ENCODE measurements at regions not wholly inside any gene's neighbourhood (a gene's known extent, or its start where the extent isn't known, plus 50 kb on each side); places are given as distances from the start of the nearest gene placed in this dataset.
"Not testable (repeated sequence)": the region's sequence is repeated elsewhere in the genome, so short reads cannot be mapped to it uniquely, and the experiment has no call there.

DNA sequence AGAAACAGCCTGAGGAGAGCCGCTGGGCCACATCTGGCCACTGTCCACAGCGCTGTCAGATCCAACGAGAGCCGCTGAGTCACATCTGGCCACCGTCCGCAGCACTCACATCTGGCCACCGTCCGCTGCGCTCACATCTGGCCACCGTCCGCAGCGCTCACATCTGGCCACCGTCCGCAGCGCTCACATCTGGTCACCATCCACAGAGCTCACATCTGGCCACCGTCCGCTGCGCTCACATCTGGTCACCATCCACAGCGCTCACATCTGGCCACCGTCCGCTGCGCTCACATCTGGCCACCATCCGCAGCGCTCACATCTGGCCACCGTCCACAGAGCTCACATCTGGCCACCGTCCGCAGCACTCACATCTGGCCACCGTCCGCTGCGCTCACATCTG is 549.3 kb upstream of the B3GAT1 start:
- TF ChIP-seq, protein P1, sequence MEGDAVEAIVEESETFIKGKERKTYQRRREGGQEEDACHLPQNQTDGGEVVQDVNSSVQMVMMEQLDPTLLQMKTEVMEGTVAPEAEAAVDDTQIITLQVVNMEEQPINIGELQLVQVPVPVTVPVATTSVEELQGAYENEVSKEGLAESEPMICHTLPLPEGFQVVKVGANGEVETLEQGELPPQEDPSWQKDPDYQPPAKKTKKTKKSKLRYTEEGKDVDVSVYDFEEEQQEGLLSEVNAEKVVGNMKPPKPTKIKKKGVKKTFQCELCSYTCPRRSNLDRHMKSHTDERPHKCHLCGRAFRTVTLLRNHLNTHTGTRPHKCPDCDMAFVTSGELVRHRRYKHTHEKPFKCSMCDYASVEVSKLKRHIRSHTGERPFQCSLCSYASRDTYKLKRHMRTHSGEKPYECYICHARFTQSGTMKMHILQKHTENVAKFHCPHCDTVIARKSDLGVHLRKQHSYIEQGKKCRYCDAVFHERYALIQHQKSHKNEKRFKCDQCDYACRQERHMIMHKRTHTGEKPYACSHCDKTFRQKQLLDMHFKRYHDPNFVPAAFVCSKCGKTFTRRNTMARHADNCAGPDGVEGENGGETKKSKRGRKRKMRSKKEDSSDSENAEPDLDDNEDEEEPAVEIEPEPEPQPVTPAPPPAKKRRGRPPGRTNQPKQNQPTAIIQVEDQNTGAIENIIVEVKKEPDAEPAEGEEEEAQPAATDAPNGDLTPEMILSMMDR (IDR thresholded peaks at IDR 0.05): not testable (repeated sequence)
- not testable (repeated sequence) for TF ChIP-seq EP300 (IDR thresholded peaks at IDR 0.05)
